GM18951 (cell line): ENCODE measurements at regions not wholly inside any gene's neighbourhood (a gene's known extent, or its start where the extent isn't known, plus 50 kb on each side); places are given as distances from the start of the nearest gene placed in this dataset.

Experiments
- POLR2A ChIP-seq: IDR thresholded peaks from 4 replicates; pipeline ENCODE4 v1.6.1; 2011; ENCODE audit warnings: mild to moderate bottlenecking; ENCODE audit not compliant: insufficient read length, insufficient read depth; ENCODE audit errors: extremely low read depth
- in situ Hi-C: fragments of 300-500 bp; cut with MboI; formaldehyde crosslinking; loops from one replicate; pipeline ENCODE4 v1.12.0; 2022; ENCODE audit warnings: low sequenced_read_pairs, mixed read lengths, inconsistent platforms; ENCODE audit not compliant: unreplicated experiment

DNA sequence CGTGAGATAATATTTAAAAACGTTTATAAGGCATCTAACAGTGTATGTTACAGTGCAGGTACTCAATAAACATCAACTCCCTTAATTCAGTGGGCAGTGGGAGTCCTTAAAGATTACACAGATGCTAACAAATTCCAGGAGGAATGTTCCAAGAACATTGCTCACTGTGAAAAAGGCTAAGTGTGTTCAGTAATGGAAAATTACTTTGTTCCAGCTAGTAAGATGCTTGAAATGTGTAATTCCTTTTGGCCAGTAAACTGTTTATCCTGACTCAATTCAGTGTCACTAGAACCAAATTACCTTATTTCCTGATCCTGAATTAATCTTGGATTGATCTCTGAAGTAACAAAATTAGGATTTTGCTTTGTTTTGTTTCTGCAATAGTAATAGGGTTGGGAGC is 54.2 kb upstream of the SEMA6D start:
- in situ Hi-C loops = no loop called here
- TF ChIP-seq POLR2A = no peak
